ENCODE measurements at regions not wholly inside any gene's neighbourhood (a gene's known extent, or its start where the extent isn't known, plus 50 kb on each side); places are given as distances from the start of the nearest gene placed in this dataset.

DNA sequence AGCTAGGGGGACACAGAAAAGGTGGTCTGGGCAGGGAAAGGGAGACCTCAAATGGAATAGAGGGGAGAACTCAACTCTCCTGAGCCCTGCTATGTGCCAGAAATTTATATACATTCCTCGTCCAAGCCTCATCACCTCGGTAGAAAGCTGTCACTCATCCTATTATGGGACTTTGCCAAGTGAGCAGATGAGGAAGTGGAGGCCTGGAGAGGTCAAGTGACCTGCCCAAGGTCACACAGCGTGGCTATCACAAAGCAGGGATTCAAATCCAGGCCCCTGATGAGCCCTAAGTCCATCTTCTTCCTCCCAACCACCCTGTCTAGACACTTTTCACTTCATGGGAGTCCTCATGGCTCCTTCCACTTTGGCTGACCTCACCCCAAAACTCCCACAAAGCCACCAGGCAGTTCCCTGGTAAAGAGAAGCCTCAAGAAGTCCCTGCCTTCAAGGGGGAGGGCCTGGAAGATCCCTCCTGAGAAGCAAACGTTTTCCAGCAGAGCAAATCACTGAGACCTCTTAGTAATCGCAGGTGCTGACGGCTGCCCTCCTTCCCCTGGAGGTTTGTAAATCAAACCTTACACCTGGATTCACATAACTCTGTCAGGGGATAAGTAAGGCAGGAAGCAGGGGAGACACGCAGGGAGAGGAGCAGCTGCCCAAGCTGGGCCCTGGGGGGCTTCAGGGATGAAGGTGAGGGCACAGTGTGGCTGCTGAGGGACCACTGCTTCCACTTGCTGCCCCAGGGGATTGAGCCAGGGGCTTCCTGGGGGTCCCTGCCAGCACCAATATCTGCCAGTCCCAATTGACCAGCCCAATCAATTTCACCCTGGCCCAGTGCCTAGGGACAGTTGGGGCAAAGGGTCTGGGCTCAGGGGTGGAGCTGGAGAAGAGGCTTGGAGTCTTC is 351.2 kb downstream of the MATN1 start:
- TF ChIP-seq, protein P1, sequence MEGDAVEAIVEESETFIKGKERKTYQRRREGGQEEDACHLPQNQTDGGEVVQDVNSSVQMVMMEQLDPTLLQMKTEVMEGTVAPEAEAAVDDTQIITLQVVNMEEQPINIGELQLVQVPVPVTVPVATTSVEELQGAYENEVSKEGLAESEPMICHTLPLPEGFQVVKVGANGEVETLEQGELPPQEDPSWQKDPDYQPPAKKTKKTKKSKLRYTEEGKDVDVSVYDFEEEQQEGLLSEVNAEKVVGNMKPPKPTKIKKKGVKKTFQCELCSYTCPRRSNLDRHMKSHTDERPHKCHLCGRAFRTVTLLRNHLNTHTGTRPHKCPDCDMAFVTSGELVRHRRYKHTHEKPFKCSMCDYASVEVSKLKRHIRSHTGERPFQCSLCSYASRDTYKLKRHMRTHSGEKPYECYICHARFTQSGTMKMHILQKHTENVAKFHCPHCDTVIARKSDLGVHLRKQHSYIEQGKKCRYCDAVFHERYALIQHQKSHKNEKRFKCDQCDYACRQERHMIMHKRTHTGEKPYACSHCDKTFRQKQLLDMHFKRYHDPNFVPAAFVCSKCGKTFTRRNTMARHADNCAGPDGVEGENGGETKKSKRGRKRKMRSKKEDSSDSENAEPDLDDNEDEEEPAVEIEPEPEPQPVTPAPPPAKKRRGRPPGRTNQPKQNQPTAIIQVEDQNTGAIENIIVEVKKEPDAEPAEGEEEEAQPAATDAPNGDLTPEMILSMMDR (IDR thresholded peaks at IDR 0.05): no peak
- no peak for TF ChIP-seq CHD4 (IDR thresholded peaks at IDR 0.05; ENCODE audit: borderline replicate concordance)
- TF ChIP-seq RCOR1 (IDR thresholded peaks at IDR 0.05; ENCODE audit: low read depth, low read length): no peak
